ENCODE measurements at regions not wholly inside any gene's neighbourhood (a gene's known extent, or its start where the extent isn't known, plus 50 kb on each side); places are given as distances from the start of the nearest gene placed in this dataset.

- no peak for TF ChIP-seq TAF1 (IDR thresholded peaks at IDR 0.05; ENCODE audit: low read depth)
- TF ChIP-seq RAD21 (conservative IDR thresholded peaks at IDR 0.05): no peak
- no peak for TF ChIP-seq CTCF (IDR thresholded peaks at IDR 0.05; ENCODE audit: poor library complexity, severe bottlenecking)
- no peak for TF ChIP-seq EZH2 (IDR thresholded peaks at IDR 0.05; ENCODE audit: borderline replicate concordance, insufficient read depth, low read length, poor library complexity, severe bottlenecking)
- peak; percentile 85 for TF ChIP-seq POLR2AphosphoS5 (IDR thresholded peaks at IDR 0.05)
- TF ChIP-seq SMC3 (conservative IDR thresholded peaks at IDR 0.05; ENCODE audit: poor library complexity): no peak
- TF ChIP-seq EP300 (conservative IDR thresholded peaks at IDR 0.05; ENCODE audit: poor library complexity, severe bottlenecking): peak; percentile 81
- TF ChIP-seq, protein P1, sequence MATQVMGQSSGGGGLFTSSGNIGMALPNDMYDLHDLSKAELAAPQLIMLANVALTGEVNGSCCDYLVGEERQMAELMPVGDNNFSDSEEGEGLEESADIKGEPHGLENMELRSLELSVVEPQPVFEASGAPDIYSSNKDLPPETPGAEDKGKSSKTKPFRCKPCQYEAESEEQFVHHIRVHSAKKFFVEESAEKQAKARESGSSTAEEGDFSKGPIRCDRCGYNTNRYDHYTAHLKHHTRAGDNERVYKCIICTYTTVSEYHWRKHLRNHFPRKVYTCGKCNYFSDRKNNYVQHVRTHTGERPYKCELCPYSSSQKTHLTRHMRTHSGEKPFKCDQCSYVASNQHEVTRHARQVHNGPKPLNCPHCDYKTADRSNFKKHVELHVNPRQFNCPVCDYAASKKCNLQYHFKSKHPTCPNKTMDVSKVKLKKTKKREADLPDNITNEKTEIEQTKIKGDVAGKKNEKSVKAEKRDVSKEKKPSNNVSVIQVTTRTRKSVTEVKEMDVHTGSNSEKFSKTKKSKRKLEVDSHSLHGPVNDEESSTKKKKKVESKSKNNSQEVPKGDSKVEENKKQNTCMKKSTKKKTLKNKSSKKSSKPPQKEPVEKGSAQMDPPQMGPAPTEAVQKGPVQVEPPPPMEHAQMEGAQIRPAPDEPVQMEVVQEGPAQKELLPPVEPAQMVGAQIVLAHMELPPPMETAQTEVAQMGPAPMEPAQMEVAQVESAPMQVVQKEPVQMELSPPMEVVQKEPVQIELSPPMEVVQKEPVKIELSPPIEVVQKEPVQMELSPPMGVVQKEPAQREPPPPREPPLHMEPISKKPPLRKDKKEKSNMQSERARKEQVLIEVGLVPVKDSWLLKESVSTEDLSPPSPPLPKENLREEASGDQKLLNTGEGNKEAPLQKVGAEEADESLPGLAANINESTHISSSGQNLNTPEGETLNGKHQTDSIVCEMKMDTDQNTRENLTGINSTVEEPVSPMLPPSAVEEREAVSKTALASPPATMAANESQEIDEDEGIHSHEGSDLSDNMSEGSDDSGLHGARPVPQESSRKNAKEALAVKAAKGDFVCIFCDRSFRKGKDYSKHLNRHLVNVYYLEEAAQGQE (IDR thresholded peaks at IDR 0.05; ENCODE audit: borderline replicate concordance): no peak
Measured at GRCh38 chr5:162624110-162624509, 556.5 kb downstream of the GABRG2 start.

Measured in neural cell (in vitro differentiated cells).